ENCODE measurements at regions not wholly inside any gene's neighbourhood (a gene's known extent, or its start where the extent isn't known, plus 50 kb on each side); places are given as distances from the start of the nearest gene placed in this dataset.

DNA sequence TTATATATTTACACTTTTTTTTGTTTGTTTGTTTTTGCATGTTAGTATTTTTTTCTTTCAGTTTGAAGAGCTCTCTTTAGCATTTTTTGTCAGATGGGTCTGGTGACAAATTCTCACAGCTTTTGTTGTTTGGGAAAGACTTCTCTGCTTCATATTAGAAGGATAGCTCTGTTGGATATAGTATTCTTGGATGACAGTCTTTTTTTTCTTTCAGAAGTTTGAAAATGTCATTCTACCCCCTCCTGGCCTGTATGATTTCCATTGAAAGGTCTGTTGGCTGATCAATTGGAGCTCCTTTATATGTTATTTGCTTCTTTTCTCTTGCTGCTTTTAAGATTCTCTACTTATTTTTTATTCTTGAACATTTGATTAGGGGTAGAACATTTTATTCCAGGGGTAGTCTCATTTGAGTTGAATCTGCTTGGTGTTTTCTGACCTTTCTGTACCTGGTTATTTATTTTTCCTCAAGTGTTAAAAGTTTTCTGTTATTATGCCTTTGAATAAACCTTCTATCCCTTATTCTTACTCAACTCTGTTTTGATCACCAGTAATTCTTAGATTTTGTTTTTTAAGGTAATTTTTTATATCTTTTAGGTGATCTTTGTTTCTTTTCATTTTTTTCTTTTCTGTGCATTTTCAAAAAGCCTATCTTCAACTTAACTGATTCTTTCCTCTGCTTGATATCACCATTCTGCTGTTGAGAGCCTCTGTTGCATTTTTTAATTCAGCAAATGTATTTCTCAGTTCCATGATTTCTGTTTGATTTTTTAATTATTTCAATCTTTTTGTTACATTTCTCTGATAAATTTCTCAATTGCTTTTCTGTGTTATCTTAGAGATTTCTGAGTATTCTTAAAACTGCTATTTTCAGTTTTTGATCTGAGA is 176.8 kb upstream of the ECI2 start:
- no peak for DNase-seq (ENCODE audit: low read depth in 4 of 4, low spot score in 3 of 4)

DNA sequence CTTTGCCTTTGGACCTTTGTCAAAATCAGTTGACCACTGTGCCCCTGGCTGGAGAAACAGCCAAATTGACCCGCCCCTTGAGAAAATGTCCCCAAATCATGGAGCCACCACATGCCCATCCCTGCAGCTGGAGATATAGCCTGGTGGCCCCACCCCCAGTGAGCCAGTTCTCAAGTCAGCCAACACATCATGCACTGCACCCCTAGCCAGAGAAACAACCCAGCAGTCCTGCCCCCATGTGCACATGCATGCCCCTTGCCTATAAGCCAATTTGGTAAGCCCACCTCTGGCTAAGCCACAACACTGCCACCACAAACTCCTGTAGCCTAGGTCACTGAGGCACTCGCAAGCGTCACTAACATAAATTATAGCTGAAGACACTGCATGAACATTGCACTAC is 174.2 kb upstream of the ECI2 start:
- DNase-seq (ENCODE audit: low read depth in 4 of 4, low spot score in 3 of 4): no peak

DNA sequence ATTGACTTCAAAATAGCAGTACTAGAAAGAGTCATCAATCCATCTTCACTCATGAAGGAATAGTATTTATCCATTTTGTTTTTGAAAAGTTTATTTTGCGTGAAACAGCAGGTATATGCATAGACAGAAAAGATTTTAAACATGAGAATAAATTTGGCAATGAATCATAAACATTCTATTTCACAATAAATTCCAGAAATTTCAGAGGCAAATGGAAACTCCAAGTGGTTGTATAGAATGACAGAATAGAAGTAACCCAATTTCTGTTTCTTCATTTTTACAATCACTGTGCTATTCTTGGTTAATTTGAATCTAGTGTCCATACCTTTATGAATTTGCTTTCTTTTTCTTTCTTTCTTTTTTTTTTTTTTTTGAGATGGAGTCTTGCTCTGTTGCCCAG is 173.0 kb upstream of the ECI2 start:
- no peak for DNase-seq (ENCODE audit: low read depth in 4 of 4, low spot score in 3 of 4)

DNA sequence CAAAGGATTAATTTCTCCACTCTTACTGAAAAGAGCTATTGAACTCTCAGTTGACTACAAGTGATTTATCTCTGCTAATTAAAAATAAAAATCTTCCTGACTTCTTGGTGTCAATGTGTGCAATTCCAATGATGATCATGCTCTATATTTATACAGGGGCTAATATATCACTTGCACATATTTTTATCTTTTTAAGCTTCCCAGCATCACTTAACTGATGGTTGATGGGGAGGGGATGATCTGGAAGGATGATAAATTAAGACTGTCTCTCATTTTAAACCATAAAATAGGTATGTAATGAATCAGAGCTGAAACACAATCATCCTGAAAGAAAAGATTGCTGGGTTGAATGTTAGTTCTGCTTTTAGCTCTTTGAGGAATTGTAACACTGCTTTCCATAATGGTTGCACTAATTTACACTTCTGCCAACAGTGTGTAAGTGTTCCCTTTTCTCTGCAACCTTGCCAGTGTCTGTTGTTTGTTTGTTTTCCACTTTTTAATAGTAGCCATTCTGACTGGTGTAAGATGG is 169.6 kb upstream of the ECI2 start:
- no peak for DNase-seq (ENCODE audit: low read depth in 4 of 4, low spot score in 3 of 4)

DNA sequence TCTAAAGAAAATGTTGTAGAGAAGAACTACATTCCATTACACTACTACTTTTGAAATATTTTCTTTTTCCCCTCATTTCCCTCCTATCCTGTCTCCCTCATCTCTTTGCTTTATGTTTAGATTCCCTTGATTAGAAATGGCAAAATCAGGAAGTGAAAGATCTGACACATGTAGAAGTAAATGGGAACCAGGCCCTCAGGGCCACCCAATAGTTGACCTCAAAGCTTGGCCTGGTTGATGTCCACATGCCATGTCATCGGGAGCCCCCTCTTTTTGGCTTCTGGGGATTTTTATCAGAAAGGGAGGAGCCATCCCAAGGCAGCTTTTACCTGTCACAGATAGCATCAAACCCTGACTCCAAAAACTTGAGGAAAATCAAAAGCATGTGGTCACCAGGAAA is 168.3 kb upstream of the ECI2 start:
- no peak for DNase-seq (ENCODE audit: low read depth in 4 of 4, low spot score in 3 of 4)

DNA sequence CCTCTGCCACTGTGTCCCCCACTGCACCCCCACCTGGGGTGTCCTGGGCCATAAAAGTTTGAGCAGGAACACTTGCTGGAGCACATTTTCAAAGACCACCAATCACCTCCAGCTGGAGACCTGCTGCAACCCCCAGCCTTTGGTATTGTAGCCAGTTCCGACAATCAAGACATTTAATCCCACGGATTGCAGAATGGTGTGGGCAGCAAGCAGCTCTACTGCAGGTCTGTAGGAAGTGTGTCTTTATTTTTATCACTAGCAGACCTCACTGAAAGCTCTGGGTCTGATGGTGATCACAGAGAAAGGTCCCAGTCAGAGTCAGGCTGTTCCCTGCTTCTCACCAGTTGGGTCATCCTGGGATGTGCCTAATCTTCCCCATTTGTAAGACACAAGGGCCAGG is 167.1 kb upstream of the ECI2 start:
- DNase-seq (ENCODE audit: low read depth in 4 of 4, low spot score in 3 of 4): no peak

DNA sequence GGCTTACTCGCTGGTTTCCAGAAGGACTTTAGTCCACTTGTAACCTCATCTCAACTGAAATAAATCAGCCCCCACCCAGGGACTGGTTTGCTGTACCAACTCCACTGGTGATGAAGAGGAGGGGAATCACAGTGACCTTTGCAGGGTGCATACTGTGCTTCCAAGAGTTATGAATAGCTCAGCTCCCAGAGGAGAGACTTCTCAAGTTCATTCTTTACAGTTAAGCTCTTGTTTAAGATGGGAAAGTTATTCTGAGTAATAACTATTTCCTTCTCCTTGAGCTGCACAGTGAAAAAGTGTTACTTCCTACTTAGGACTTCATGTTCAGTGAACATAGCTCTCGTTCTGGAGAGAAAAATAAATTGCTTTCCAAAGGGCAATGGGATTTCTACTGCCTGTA is 166.5 kb upstream of the ECI2 start:
- no peak for DNase-seq (ENCODE audit: low read depth in 4 of 4, low spot score in 3 of 4)

DNA sequence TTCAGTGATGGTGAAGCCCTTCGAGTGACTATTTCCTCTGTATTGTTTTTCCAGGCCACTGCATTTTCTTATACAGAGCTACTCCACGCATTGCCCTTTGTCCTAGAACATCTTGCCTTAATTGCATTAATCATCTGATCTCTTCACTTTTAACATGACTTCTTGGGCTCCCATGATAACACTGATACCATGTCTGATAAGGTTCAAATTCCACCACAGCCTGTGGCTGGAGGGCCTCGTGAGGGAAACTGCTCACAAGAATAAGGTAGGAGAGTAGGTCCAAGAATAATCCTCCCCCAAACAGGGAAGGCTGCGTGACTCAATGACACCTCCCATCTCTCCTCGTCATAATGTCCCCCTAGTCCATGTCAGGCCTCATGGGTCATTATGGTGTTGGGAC is 165.5 kb upstream of the ECI2 start:
- DNase-seq (ENCODE audit: low read depth in 4 of 4, low spot score in 3 of 4): no peak

DNA sequence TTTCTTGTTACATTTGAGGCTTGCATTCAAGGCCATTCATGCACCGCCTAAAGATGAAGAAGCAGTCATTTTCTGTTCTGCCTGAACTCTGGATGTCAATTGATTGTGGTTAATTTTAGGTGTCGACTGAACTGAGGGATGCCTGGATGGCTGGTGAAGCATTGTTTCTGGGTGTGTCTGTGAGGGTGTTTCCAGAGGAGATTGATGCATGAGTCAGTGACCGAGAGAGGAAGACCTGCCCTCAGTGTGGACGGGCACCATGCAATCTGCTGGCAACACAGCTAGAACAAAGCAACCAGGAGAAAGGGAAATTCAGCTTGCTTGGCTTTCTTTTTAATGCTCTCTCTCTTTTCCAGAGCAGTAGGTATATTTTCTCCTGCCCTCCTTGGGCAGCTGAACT is 164.1 kb upstream of the ECI2 start:
- DNase-seq (ENCODE audit: low read depth in 4 of 4, low spot score in 3 of 4): no peak

DNA sequence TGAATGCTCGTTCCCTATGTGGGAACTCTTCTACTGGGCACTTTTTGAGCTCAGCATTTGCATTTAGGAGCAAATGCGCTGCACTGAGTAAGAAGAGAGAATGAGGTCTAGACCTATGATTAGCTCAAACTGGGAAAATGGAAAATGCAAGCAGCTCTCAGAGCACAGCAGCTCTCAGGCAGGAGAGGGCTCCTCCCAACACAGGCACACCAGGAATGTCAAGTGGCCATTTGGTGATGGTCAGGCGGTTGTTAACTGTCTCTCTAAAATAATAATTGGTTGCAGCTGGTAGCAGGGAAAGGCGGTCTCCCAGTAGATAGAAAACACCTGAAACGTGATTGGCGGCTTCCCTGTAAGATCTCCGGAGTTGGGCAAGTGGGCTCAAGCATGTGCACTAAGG is 162.0 kb upstream of the ECI2 start:
- no peak for DNase-seq (ENCODE audit: low read depth in 4 of 4, low spot score in 3 of 4)

DNA sequence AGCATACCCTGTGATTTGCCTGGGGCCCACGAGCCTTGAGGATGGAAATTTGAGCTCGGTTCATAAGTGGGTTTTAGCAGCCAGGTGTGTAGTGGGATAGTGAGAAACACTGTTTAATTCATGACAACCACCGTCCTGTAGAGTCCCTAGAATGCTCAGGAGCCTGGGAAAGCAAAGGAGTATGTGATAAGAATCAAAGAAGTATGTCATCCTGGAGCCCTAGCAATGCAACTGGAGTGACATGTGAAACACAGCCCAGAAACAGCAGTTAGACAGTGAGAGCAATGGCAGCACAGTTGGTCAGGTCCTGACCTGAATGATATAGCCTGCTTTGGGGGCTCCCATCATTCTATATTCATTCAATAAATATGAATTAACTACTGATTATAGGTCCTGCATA is 161.2 kb upstream of the ECI2 start:
- DNase-seq (ENCODE audit: low read depth in 4 of 4, low spot score in 3 of 4): no peak

DNA sequence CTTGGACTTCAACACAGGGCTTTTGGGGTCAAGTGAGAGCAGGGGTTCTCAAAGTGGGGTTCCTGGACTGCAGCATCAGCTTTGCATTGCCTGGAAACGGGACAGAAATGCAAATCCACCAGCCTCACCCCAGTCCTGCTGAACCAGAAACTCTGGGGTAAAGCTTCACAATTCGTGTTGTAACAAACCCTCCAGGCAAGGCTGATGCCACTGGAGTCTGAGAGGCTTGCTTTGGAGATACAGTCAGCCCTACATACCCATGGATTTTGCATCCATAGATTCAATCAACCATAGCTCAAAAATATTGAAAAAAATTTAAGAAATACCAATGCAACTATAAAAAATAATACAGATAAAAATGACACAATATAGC is 160.4 kb upstream of the ECI2 start:
- DNase-seq (ENCODE audit: low read depth in 4 of 4, low spot score in 3 of 4): no peak

DNA sequence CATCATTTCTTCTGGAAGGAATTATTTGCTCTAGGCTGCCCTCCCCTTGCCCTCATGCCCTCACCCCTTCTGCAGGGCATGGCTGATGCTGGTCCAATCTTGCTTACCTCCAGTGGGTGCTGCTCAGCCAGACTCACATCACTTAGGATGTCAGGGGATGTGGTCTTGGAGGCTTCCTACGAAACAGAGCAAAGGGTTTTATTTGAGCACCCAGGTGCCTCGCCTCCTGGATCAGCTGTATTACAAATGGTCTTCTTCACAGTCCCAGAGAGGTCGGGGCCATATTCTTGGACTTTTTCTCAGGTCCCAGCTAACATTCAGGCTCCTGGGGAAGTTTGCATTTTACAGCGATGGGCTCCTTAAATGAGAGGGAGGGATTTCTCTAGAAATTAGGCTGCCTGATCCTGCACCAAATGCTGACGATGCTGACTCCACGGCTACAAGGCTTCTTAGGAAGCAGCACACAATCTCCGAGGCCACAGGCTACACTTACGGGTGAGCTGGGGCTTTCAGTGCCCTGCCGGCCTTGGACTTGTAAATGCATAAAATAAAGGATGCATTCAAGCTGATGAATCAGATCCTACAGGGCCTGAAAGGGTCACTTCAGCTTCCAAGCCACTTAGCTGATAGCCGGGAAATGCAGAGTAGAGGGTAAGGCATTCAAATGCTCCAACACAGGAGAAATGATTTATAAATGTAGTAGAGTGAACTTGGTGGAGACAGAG is 159.8 kb upstream of the ECI2 start:
- no peak for DNase-seq (ENCODE audit: low read depth in 4 of 4, low spot score in 3 of 4)

DNA sequence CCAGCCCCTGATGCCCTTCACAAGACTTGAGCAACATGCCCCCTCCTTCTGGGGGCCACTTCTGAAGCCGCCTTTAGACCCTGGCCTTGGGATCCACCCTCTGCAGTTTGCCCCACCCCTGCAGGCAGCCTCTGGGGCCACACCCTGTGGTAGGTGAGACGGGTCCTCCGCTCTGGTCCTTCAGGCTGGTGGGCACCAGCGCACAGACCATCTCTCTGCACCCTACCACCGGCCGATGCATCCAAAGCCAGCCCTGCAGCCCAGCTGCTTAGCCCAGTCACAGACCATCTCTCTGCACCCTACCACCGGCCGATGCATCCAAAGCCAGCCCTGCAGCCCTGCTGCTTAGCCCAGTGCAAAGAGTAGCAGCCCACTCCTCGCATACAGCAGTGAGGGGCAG is 159.3 kb upstream of the ECI2 start:
- DNase-seq (ENCODE audit: low read depth in 4 of 4, low spot score in 3 of 4): no peak

DNA sequence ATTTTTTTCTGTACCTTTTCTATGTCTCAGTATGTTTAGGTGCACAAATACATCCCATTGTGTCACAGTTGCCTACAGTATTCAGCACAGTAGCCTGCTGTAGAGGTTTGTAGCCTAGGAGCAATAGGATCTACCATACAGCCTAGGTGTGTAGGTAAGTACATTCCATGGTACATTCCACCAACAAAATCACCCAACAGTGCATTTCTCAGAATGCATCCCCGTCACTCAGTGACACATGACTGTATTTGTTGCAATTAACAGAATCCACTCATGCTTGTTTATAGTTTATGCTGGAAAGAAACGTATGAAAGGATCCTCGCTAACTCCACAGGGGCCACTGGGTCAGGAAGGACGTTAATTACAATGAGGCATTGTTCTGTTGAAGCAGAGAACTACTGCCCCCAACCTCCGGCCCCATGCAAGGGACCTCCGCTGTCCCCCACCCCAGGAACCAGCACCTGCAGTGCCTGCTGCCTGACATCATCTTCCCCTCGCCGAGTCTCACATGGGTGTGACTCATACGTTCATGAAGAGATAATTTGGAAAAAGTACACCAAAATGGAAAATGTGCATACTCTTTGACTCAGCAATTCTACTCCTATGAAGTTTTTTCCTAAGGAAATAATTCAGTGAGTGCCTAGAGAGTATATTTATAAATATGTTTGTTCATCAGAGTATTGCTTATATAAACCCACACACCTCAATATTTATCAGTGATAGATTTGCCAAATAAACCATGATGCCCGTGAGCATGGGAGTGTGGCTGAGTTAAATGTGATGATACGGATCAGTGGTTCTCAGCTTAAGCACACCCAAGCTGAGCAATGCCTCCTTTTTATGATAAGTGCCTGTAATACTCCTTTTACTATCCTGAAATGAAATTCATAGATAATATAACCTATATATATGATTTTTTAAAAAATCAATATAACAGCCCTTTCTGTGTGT is 156.4 kb upstream of the ECI2 start:
- no peak for DNase-seq (ENCODE audit: low read depth in 4 of 4, low spot score in 3 of 4)

DNA sequence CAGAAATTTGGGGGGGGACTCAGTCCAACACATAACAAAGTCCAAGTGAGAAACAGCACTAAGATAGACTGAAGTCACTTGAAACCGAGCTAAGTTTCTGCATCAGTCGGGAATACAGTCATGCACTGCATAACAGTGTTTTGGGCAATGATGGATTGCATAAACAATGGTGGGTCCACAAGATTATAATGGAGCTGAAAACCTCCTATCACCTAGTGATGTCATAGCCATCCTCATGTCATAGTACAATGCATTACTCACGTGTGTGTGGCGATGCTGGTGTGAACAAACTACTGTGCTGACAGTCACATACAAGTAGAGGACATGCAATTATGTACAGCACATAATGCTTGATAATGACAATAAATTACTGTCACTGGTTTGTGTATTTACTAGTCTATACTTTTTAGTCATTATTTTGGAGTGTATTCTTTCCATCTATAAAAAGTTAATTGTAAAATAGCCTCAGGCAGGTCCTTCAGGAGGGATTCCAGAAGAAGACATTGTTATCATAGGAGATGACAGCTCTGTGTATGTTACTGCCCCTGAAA is 154.5 kb upstream of the ECI2 start:
- no peak for DNase-seq (ENCODE audit: low read depth in 4 of 4, low spot score in 3 of 4)

DNA sequence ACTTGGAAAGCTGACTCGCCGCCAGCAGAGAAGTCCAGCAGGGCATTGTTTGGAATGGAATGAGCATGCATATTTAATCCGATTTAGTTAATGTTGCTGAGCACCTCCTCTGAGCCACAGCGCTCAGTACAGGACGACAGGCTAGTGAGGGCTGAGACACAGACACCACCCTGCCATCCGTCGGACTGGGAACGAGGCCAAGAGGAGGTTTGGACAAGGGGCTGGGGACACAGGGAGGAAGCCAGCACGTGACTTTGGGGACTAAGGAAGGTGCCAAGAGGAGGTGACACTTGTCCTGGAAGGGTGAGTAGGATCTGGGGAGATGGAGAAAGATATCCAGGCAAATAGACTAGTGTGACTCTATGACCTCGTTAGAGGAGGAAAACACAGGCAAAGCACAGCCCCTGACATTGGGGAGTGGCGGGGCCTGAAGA is 152.5 kb upstream of the ECI2 start:
- no peak for DNase-seq (ENCODE audit: low read depth in 4 of 4, low spot score in 3 of 4)

DNA sequence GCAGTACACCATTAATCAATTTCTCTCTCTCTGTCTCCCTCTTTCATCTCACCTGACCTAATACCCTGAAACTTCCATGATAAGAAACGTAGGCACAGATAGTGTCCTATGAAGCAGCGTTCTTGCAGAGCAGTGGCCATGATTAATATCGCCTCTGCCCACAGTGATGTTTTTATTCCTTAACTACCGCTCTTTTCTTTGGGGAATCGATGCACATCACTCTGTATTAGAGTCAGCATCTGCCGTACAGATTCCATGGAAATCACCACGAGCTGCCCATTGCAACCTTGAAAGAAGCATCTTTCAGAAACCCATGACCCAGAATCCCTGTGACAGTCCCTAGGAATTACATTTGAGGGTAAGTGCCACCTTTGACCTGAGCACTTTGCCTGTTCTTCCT is 152.0 kb upstream of the ECI2 start:
- no peak for DNase-seq (ENCODE audit: low read depth in 4 of 4, low spot score in 3 of 4)

DNA sequence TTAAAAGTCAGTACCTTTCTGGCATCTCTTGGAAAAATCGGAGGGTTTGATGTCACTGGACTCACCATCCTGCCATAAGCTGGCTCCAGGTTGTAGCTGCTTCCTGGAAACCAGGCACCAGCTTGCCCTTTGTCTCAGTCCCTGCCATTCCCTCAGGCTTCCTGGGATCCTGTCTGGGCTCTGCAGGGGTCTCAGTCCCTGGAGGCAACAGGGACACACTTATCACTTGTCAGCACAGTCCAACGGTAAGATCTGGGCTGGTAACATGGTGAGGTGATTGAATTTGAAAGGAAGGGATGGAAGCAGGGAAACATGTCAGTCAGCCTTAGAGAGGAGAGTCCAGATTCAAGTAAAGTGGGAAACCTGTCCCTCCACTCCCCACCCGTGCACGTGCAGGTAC is 147.6 kb upstream of the ECI2 start:
- no peak for DNase-seq (ENCODE audit: low read depth in 4 of 4, low spot score in 3 of 4)

Data from left renal pelvis (tissue), 4 donors.